ENCODE measurements at regions not wholly inside any gene's neighbourhood (a gene's known extent, or its start where the extent isn't known, plus 50 kb on each side); places are given as distances from the start of the nearest gene placed in this dataset.

DNA sequence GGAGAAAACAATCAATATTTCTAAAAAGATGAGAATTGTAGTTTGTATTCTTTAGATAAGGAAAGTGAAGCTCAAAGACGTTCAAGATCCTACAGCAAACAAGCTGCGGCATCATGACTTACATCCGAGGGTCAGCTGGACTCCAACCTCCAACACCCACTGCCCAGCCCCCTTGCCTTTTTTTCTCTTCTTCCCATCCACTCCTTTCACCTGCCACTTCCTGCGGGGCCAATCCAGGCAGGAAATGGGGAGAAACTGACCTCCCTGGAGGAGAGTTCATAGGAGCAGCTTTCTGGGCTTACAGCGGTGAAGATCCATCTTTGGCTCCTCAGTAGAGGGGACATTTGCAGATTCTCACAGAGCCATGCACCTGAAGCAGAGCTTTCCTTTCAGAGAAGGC, 361.5 kb downstream of the PTPRU start:
- Mint-ChIP-seq H3K27ac (ENCODE audit: unreplicated experiment) (no peak overlapping the region), H3K4me1 (ENCODE audit: low read depth) (no peaks in the 10 kb centered on the region)

DNA sequence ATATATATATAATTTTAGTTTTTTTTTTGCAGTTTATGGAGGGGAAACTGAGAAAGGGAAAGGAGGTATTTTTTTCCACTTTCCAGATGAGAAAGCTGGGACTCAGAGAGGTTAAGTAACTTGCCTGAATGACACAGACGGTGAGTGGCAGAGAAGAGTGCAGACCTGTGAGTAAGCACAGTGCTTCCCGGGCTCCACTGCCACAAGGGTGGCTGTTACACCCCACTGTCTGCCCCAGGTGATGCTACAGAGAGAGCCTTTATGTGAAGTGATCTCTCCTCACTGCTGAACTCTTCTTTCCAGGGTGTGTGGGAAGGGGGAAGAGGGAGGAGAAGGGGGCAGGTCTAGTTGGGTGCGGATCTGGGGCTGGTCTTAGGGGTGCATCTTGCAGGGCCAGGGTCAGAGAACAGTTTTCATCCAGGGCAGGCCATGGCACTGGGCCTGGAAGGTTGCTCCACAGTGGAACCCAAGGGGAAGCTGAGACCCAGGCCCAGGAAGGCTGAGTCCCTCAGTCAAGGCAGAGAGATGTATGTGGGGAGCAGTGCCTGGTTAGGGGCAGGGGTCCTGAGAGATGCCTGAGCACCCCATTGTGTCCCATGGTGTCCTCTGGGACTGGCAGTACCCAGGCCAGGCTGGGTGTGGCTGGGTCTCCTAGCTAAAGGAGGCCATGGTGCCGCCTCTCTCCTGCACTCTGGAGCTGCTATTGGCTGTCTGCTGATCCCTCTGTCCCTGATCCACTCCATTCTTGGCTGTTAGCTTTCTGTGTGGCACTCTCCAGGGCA, 357.5 kb downstream of the PTPRU start:
- Mint-ChIP-seq H3K9me3 (ENCODE audit: low read depth) (peaks cover 6% of the 10 kb centered on the region), H3K4me1 (ENCODE audit: low read depth) (no peaks in the 10 kb centered on the region), H3K4me3 (ENCODE audit: unreplicated experiment) (no peak overlapping the region), H3K27ac (ENCODE audit: unreplicated experiment) (no peak overlapping the region), H3K27me3 (ENCODE audit: low read depth) (peaks cover 6% of the 10 kb centered on the region), H3K36me3 (ENCODE audit: low read depth) (no peaks in the 10 kb centered on the region)
- DNase-seq (ENCODE audit: low spot score), result no peak
- TF ChIP-seq, protein P1, sequence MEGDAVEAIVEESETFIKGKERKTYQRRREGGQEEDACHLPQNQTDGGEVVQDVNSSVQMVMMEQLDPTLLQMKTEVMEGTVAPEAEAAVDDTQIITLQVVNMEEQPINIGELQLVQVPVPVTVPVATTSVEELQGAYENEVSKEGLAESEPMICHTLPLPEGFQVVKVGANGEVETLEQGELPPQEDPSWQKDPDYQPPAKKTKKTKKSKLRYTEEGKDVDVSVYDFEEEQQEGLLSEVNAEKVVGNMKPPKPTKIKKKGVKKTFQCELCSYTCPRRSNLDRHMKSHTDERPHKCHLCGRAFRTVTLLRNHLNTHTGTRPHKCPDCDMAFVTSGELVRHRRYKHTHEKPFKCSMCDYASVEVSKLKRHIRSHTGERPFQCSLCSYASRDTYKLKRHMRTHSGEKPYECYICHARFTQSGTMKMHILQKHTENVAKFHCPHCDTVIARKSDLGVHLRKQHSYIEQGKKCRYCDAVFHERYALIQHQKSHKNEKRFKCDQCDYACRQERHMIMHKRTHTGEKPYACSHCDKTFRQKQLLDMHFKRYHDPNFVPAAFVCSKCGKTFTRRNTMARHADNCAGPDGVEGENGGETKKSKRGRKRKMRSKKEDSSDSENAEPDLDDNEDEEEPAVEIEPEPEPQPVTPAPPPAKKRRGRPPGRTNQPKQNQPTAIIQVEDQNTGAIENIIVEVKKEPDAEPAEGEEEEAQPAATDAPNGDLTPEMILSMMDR (IDR thresholded peaks at IDR 0.05), result no peak

More for the DNA sequence above, 361.5 kb downstream of the PTPRU start:
- Mint-ChIP-seq H3K36me3 (ENCODE audit: low read depth) (no peaks in the 10 kb centered on the region), H3K27me3 (ENCODE audit: low read depth) (peaks cover 15% of the 10 kb centered on the region), H3K4me3 (ENCODE audit: unreplicated experiment) (no peak overlapping the region), H3K9me3 (ENCODE audit: low read depth) (no peaks in the 10 kb centered on the region)
- TF ChIP-seq, protein P1 (IDR thresholded peaks at IDR 0.05), result no peak
- no peak for DNase-seq (ENCODE audit: low spot score)

DNA sequence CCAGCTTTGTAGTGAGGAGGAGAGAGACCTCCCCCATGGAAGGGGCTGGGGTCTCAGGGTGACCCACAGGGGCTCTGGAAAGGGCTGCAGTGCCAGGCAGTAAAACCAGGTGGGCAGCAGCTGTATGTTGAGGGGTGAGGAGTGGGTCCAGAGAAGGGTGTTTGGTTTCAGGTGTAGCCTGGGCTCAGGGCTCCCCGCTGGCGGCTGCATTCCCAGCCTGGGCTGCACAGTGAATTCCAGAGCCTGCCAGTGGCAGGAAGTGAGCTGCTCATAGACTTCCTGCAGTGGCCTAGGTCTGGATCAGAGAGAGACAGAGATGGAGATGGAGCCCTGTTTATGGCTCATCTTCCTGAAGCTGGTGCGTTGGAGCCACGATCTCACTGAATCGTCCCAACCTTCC, 356.4 kb downstream of the PTPRU start:
- H3K27ac Mint-ChIP-seq (ENCODE audit: unreplicated experiment), result no peak overlapping the region
- peaks cover 8% of the 10 kb centered on the region for H3K27me3 Mint-ChIP-seq (ENCODE audit: low read depth)
- no peaks in the 10 kb centered on the region for H3K36me3 Mint-ChIP-seq (ENCODE audit: low read depth)
- H3K4me3 Mint-ChIP-seq (ENCODE audit: unreplicated experiment), result no peak overlapping the region
- H3K9me3 Mint-ChIP-seq (ENCODE audit: low read depth), result peaks cover 6% of the 10 kb centered on the region
- H3K4me1 Mint-ChIP-seq (ENCODE audit: low read depth), result no peaks in the 10 kb centered on the region
- TF ChIP-seq, protein P1 (IDR thresholded peaks at IDR 0.05), result no peak
- DNase-seq (ENCODE audit: low spot score), result no peak

DNA sequence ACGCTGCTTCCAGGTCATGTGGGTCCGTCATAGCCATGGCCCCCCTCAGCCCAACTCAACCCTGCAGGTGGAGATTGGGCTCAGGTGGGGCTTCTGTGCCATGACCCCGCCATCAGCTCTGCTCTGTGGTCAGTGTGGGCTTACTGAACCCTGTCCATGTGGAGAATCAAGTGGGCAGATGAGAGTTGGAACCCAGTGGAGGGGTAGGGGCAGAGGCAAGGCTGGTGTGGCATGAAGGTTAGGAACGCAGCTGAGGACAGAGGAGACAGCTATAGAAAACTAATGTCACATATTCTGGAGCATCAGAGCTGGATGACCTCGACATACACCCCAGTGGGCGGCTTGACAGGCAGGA, 355.9 kb downstream of the PTPRU start:
- TF ChIP-seq, protein P1 (IDR thresholded peaks at IDR 0.05), result no peak
- no peak for DNase-seq (ENCODE audit: low spot score)
- no peak overlapping the region for H3K4me3 Mint-ChIP-seq (ENCODE audit: unreplicated experiment)
- no peaks in the 10 kb centered on the region for H3K4me1 Mint-ChIP-seq (ENCODE audit: low read depth)
- H3K27ac Mint-ChIP-seq (ENCODE audit: unreplicated experiment), result no peak overlapping the region
- H3K36me3 Mint-ChIP-seq (ENCODE audit: low read depth), result no peaks in the 10 kb centered on the region
- H3K27me3 Mint-ChIP-seq (ENCODE audit: low read depth), result peaks cover 9% of the 10 kb centered on the region
- peaks cover 6% of the 10 kb centered on the region for H3K9me3 Mint-ChIP-seq (ENCODE audit: low read depth)

DNA sequence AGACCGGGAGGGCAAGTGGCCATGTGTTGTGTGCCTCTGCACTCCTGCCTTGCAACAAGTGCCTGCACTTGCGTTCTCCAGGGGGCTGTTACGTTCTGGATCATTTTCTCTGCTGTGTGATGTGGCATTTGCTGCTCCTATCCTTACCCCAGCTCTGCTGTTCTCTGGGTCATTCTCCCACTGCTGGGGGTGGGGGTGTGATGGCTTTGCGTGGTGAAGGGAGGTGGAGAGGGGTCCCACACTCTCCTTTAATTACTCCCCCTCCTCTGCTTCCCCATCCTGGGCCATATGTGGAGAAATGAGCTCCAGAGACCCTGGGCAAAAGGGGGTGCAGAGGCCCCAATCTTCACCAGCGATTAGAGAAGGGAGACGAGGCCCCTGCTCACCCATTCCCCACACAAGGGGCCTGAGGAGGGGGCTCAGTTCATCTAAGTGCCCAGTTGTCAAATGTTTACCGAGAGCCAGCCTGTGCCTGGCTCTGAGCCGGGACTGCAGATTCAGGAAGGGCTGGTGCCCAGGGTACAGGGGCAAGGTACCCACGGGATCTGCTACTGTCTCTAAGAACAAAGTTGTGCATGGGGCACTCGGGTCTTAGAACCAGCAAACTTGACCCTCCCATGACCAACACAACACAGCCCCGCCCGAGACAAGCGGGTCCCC, 355.4 kb downstream of the PTPRU start:
- Mint-ChIP-seq H3K36me3 (ENCODE audit: low read depth) (no peaks in the 10 kb centered on the region), H3K27ac (ENCODE audit: unreplicated experiment) (no peak overlapping the region), H3K4me1 (ENCODE audit: low read depth) (no peaks in the 10 kb centered on the region), H3K4me3 (ENCODE audit: unreplicated experiment) (no peak overlapping the region), H3K27me3 (ENCODE audit: low read depth) (peaks cover 12% of the 10 kb centered on the region), H3K9me3 (ENCODE audit: low read depth) (peaks cover 8% of the 10 kb centered on the region)
- DNase-seq (ENCODE audit: low spot score), result no peak
- TF ChIP-seq, protein P1 (IDR thresholded peaks at IDR 0.05), result no peak
